GM21576 (cell line): ENCODE measurements at regions not wholly inside any gene's neighbourhood (a gene's known extent, or its start where the extent isn't known, plus 50 kb on each side); places are given as distances from the start of the nearest gene placed in this dataset.

Experiments used
- ATAC-seq: cut with Tn5 transposase; IDR thresholded peaks from one replicate; pipeline ENCODE4 v1.9.1; 2021; ENCODE audit warnings: mild to moderate bottlenecking, moderate library complexity; ENCODE audit not compliant: unreplicated experiment

DNA sequence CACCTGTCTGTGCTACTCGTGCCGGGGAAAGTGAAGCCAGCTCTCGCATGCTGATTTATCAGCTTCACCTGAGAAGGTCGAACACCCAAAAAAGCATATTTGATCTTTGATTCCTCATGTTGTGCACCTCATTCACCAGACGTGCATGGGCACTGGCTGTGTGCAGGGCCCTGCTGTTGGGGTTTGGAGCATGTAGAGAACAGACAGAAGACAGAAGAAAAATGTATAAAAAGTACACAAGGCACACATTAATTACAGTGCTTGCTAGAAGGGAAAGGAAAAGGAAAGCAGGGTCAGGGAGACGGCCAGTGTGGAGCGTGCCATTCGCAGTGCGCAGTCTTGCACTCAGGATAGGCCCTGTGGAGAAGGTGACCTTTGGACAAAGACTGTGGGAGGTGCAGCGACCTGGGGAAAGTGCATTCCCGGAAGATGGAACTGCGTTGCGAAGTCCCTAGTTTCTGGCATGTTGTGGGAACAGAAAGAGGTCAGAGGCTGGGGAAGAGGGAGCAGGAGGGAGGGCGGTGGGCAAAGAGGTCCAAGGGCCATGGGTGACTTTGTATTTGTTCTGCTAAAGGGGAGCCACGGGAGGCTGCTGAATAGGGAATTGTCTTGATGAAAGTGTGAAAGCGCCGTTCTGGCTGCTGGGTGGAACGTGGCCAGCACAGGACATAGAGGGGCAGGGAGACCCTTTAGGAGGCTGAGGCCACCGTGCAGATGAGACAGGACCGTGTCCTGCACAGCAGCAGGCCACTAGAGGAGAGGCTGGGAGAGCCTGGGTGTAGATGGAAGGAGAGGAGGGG, 232.8 kb downstream of the GLRX3 start:
- no peak for ATAC-seq

DNA sequence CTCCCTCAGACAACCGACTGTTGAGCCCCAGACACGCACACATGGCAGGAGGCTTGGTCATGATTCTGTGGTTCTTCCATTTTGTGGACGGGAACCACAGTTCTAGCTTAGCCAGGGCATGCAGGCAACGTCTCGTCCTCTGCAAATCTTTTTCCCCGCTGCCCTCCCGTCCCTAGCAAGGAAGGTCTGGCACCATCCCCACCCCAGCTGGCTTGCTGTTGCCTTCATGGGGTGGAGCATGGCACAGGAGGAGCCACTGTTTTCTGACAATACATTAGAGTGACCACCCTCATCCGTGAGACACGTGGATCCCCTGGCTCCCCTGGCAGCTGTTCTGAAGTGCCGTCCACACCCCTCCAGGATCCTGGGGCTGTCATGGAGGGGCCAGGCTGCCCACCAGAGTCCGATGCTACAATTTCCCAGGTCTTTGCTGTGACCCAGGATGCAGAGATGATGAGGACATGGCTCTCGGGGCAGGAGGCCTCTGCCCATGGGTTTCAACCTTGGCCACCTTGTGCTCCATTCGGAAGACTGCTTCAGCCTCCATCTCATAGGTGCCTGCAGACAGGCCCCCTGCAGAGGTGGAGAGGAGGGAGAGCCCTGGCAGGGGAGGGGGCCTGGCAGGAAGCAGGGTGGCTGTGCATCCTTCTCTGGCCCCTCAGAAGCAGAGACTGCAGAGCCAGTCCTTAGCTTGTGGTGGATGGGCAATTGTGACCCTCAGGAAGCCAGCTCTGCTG, 233.6 kb downstream of the GLRX3 start:
- no peak for ATAC-seq

DNA sequence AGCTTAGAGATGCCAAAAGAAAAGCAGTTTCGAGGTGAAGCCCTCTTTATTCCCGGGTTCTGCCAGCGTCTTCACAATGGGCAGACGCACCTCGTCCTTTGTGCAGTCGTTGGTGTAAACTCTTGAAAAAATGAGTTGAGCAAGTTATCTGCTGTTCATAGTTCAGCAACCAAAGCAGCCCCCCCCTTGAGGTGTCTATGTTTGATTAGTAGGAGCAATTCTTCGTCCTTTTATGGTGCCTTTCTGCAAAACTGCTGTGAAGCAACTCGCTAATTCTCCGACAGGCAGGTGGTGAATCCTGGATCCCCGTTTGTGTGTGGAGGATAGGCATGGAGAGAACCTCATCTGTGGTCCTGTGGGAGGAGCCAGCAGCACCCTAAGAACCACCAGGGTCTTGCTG, 234.5 kb downstream of the GLRX3 start:
- ATAC-seq = no peak

DNA sequence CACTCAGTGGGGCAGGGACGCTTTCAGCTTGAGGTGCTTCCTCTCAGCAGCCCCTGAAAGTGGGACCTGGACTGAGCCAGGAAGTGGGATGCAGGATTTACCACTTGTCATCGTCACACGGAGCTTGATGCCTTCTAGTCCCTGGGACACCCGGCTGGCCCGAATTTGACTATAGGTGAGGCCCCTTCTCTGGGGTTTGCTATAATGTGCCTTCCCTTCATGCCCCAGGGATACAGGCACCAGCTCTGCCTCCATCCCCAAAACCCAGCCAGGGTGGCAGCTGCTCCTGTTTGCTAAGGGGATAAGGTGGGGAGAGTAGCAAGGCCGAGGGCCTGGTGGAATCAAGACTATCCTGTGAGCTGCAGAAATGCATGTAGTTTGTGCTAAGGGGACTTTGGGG, 235.0 kb downstream of the GLRX3 start:
- no peak for ATAC-seq

DNA sequence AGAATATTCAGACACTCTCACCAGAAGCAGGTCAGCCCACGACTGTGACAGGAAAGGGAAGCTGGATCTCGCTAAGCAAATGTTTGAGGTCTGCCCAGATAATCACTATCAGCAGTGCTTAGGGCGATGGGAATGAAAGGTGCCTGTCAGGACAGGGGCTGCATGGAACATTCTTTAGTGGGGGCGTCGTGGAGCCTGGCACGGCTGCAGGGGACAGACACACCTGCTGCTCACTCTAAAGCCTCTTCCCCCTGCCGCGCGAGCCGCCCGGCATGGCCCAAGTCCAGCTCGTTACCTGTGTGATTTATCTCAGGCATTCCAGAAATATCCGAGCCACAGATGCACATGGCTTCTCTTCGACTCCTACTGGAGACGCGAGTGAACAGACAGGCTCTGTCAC, 235.5 kb downstream of the GLRX3 start:
- ATAC-seq = no peak

DNA sequence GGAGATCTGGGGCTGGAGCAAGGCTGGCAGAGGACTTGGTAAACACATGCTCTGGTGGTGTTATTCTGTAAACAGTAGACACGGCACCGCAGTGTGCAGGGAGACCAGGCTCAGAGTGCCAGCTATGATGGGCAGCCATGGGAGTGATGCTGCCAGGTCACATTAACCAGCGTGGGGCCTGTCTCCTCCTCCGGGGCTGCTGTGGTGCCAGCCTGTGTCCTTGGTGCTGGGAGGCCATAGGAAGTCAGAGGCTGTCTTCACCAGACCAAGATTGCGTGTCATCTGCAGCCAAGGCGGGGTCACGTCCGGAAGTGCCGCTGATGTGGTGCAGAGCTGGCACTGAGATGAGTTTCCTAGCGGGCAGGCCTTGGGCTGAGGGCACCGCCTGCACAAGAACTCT, 236.0 kb downstream of the GLRX3 start:
- no peak for ATAC-seq

DNA sequence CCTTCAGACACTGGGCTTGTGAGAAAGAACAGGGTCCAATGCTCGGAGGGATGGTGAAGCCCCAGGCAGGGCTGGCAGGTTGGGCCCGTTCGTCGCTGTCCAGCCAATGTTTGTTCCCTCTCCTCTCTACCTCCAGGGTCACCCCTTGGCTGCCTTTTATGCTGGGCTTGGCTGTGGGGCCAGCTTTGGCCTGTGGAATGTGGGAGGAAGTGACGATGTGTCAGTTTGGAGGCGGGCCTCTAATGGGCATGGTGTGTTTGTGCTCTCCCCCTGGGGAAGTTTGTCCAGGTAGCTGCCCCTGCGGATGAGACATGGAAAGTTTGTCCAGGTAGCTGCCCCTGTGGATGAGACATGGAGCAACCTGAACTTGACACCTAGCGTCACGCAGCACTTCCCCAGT, 236.7 kb downstream of the GLRX3 start:
- ATAC-seq = no peak

DNA sequence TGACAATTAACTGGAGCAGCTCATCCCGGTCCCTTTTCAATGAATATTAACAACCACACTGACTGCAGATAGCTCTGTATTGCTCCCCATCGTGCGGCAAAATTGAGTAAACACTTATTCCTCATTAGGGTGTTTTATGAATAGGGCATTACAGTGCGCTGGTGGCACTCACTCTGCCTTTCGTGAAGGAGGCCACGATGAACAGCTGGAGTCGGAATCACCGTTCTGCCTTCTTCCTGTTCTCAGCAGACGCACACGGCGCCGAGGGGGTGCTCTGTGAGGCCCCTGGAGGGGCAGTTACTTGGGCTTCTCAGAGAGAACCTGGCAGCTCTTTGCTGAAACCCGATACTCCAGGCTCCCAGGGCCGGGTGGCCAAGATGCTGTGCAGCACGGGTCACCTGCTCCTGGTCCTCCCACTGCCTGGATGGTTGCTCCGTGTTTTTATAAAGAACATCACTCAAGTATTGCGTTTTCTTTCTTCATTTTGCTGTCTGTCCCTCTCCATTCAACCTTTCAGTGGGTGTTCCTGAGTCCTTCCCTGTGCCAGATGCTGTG, 241.9 kb downstream of the GLRX3 start:
- no peak for ATAC-seq

DNA sequence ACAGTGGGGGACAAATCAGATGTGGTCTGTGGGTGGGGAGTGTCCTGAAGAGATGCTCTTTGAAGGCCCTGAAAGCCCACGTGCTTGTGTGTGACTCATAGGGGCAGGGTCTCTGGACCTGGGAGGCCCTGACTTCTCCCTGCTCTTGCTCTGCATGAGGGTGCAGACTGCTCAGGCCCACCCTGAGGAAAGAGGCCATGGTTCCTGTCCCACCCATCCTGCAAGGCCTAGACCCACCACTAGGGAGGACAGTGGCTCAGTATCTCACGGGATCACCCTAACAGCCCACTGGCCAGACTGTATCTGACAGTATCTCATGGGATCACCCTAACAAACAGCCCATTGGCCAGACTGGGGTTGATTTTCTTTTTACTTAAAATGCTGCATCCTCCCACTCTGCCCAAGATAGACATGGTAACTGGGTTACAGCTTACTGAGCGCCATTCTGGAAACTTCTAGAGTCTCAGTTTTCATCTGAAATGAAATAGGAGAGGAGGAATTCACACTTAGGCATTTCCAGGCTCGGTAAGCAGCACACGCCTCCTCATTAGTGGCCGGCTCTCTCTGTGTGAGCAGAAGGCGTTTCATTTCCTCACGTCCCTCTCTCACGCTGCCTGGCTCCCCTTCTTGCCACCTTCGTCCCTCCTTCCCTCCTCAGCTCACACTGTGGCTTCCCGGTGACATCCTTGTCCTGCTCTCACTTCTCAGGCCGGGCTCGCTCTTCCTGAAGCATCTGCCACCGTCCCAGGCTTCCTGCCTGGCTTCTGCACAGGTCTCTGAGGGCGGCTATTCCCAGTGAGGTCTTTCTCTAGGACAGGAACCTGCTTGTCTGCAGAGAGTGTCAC, 242.6 kb downstream of the GLRX3 start:
- no peak for ATAC-seq

DNA sequence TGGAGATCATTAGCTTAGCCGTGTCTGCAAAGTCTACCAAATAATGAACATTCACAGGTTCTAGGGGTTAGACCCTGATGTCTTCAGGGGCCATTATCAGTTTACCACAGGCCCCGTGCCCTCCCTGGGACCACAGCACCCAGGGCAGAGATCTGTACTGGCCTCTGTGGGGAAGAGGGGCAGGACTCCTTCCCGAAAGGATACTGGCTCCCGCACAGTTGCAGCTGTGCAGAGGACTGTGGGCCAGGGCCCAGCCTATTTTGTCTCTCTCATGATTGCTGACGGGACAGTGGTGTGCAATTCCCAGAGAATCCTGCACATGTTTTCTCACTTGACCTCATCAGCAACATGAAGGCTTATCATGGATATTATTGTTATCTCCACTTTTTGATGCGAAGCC, 243.9 kb downstream of the GLRX3 start:
- ATAC-seq = no peak

DNA sequence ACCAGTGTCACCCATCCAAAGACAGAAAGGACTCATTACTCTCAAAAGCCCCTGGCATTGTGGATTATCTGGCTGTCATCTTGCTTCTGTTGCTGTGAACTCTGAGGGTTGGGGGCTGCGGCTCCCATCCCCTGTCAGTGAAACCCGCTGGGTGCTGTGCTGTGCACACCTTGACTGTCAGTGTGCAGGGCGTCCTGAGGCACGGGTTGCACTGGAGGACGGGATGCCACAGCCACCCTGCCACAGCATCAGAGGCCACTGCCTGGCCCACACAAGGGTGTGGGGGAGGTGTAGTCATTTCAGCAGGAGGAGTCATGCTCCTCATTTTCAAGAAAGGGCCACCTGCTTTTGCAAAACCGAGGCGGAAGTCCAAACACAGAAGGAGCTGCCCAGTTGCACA, 245.8 kb downstream of the GLRX3 start:
- no peak for ATAC-seq

DNA sequence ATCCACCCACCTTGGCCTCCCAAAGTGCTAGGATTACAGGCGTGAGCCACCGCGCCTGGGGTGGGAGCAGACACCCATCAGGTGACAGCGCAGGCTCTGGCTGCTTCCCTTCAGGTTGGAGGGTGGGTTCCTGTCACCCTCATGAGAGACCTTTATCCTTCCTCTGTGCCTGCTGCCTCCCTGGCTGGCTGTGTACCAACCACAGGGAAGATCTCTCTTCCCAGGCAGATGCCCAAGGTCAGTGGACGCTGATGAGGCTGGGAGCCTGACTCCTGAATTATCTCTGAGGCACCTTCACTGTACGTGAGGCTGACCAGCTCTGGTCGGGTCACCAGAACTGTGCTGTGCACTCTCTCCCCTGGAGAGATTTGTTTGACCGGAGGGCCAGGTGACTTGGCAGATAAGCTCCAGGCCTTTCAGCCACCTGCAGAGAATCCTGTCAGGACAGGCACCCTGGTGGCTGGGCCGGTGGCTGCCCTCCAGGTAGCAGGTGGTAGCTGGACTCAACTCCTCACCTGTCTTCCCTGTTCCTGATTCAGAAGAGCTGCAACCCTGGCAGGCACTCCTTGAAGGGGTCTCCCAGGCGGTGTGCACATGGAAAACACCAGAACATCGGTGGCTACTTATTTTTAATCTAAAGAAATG, 251.9 kb downstream of the GLRX3 start:
- ATAC-seq = no peak

DNA sequence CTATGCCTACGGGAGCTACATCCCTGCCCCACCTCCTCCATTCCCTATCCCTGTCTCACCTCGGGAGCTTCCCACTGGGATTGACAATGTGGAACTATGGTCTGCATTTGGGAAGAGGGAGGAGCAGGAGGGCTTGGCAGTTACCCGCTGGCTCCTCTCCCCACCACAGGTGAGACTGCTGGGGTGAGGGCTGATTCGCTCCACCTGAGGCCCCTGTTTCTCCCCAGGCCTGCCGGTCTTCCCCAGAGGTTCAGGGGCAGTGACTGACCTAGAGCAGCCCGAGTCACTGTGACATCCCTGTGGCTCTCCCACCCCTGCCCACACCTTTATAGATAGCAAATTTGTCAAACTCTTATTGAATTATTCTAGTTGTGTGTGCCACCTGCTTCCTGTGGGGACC, 252.6 kb downstream of the GLRX3 start:
- ATAC-seq = no peak

DNA sequence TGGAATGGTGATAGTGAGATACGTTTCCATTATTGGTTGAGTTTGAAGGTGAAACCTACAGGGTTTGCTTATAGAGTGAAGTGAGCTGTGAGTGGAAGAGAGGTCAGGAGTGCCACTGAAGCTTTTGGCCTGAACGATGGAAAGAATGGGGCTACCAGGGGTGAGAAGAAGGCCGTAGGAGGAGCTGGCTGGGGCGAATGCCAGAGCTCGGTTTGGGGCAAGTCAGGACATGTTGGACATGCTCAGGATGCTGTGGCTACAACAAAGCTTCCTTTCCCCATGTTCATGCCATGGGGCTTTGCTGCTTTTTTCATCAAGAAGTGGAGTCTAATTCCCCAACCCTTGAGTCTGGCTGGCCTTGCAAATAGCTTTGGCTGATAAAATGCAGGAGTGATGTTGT, 253.7 kb downstream of the GLRX3 start:
- no peak for ATAC-seq

DNA sequence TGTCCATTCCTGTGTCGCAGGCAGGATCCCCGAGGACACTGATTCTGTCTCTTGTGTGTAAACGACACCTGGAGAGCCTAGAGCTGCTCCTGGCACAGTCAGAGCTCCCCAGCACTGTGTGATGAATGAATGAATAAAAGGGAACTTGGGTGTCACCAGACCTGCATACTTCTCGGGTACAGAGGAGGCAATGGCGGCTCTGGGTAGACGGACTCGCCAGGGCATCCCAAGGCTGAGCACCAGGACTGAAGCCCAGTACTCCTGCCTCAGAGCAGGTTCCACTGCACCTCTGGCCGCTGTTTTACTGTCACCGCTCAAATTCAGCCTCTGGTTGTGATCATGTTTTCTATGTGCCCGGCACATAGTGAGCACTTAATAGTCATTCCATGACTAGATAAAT, 255.8 kb downstream of the GLRX3 start:
- no peak for ATAC-seq

DNA sequence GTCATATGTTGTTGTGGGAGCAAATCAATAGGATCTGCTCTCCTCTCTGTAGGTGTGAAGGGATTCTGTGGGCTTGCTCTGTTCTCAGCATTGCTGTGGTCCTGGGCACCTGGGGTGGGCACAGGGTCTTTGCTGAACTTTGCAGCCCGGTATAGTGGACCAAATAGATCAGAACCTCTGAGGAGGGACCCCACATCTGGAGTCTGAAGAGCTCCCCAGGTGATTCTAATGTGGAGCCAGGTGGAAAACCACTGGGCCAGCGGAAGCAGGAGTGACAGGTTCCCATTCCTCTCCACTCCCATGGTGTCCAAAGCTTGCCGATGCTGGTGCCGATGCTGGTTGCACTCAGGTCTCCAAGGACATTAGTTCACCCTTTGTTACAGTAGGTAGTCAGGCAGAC, 257.2 kb downstream of the GLRX3 start:
- ATAC-seq = no peak

DNA sequence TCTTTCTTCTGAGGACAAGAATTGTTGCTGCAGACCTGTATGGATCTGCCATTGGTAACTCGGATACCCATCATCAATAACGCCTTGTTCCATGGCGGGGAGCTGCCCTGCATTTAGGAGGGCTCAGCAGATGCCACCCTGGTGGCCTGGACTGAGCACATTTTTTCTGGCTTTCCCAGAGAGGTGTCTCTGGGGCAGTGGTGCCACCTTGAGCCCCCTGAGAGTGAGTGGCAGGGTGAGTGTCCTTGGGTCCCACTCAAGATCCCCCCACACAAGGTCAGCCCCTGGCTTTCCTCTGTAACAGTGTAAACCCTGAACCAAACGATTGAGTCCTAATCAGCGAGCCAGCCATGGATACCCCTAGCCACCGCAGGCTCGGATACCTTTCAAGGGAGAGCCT, 258.6 kb downstream of the GLRX3 start:
- no peak for ATAC-seq

DNA sequence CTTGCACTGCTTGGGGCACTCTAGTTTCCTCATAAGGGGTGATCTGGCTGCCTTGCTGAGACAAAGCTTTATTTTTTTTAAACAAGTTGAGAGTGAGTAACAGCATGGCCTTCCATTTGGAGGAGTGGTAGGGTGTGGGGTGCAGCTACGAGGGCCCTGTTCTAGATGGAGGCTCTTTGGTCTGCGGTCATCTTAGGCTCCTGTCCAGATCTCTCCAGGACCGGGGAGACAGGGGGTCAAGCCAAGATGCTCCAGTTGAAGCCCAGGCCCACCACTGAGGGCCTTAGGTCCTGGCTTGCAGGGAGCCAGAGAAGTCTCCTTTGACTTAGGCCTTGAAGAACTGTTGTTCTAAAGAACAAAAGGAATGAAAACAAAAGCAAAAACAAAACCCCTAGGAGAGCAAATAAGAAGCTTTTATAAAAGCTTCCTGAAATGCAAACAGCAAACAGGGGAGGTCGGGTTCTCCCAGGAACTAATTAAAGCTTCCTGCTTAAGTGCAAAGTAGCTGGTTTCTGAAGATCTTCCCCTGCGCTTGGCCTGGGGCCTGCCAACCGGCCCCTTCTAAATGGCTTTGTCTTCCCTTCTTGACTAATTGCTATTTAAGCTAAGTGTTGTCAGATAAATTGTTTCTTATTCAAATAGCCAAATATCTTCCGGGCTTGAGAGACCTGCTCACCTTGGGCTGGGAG, 259.2 kb downstream of the GLRX3 start:
- no peak for ATAC-seq

DNA sequence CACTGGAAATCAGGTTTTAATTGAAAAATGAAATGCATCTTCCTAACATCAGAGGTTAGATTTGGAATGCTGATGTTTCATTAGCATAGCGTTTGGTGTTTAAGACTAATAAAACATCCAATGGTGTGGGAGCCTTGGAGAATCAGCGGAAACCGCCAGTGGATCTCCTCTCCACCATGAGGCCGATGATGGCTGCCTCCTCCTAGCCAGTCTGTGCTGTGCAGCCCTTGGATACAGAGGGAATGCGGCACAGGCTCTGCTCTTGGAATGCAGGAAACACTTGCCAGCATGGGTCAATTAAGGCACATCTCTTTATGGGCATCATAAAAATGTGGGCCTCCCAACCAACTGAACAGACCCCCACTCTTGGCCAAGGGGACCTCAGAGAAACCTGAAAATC, 259.9 kb downstream of the GLRX3 start:
- no peak for ATAC-seq
